Erythroblast (primary cell): ENCODE measurements at regions not wholly inside any gene's neighbourhood (a gene's known extent, or its start where the extent isn't known, plus 50 kb on each side); places are given as distances from the start of the nearest gene placed in this dataset.

Experiments
- GATA1 ChIP-seq: IDR thresholded peaks from 2 replicates; pipeline ENCODE4 v1.6.1; 2011; ENCODE audit warnings: low read depth, mild to moderate bottlenecking, control low read depth, low read length, moderate library complexity
- POLR2A ChIP-seq: IDR thresholded peaks from 2 replicates; pipeline ENCODE4 v1.6.1; 2011; ENCODE audit warnings: mild to moderate bottlenecking, low read length

GRCh38 chr2:23050388-23050787 is 334.6 kb upstream of the KLHL29 start:
- TF ChIP-seq POLR2A (no peak), GATA1 (no peak)
